ENCODE measurements at regions not wholly inside any gene's neighbourhood (a gene's known extent, or its start where the extent isn't known, plus 50 kb on each side); places are given as distances from the start of the nearest gene placed in this dataset. TPM values are rescaled to one million over a fixed set of nuclear protein-coding genes. Genes with fewer than 3 reads are reported as not detected.

GRCh38 chr13:106630162-106630561 lies 62.2 kb upstream of the ARGLU1 start:
- POLR2A ChIA-PET, result no interaction called here
- Mint-ChIP-seq H3K36me3 (ENCODE audit: low read depth) (no peaks in the 10 kb centered on the region), H3K27me3 (ENCODE audit: low read depth) (peaks cover 2% of the 10 kb centered on the region), H3K4me1 (ENCODE audit: low read depth) (no peaks in the 10 kb centered on the region), H3K9me3 (ENCODE audit: insufficient read depth) (no peaks in the 10 kb centered on the region), H3K27ac (no peak overlapping the region), H3K4me3 (no peak overlapping the region)
- CTCF ChIA-PET, result interaction anchor here (2.2 kb wide), 1 partner anchor 10 kb away, joined by 10 read pairs; no protein-coding TSS in a partner anchor
- no peak for DNase-seq
- no peak for ATAC-seq

- H3K27ac Mint-ChIP-seq, result no peak overlapping the region
- CTCF ChIA-PET, result interaction anchor here (2.2 kb wide), 1 partner anchor 9 kb away, joined by 10 read pairs; no protein-coding TSS in a partner anchor
- no peaks in the 10 kb centered on the region for H3K9me3 Mint-ChIP-seq (ENCODE audit: insufficient read depth)
- H3K4me1 Mint-ChIP-seq (ENCODE audit: low read depth), result no peaks in the 10 kb centered on the region
- H3K36me3 Mint-ChIP-seq (ENCODE audit: low read depth), result no peaks in the 10 kb centered on the region
- DNase-seq (no peak), ATAC-seq (no peak)
- H3K27me3 Mint-ChIP-seq (ENCODE audit: low read depth), result peaks cover 2% of the 10 kb centered on the region
- no peak overlapping the region for H3K4me3 Mint-ChIP-seq
- POLR2A ChIA-PET, result no interaction called here
Measured at GRCh38 chr13:106628936-106629659, 61.2 kb upstream of the ARGLU1 start.

- H3K36me3 Mint-ChIP-seq (ENCODE audit: low read depth), result no peaks in the 10 kb centered on the region
- ChIA-PET POLR2A (no interaction called here), CTCF (no interaction called here)
- no peak overlapping the region for H3K27ac Mint-ChIP-seq
- DNase-seq (no peak), ATAC-seq (no peak)
- peaks cover 15% of the 10 kb centered on the region for H3K27me3 Mint-ChIP-seq (ENCODE audit: low read depth)
- H3K9me3 Mint-ChIP-seq (ENCODE audit: insufficient read depth), result no peaks in the 10 kb centered on the region
- H3K4me1 Mint-ChIP-seq (ENCODE audit: low read depth), result no peaks in the 10 kb centered on the region
- no peak overlapping the region for H3K4me3 Mint-ChIP-seq
Measured at GRCh38 chr13:106626473-106626872, 58.5 kb upstream of the ARGLU1 start.

DNA sequence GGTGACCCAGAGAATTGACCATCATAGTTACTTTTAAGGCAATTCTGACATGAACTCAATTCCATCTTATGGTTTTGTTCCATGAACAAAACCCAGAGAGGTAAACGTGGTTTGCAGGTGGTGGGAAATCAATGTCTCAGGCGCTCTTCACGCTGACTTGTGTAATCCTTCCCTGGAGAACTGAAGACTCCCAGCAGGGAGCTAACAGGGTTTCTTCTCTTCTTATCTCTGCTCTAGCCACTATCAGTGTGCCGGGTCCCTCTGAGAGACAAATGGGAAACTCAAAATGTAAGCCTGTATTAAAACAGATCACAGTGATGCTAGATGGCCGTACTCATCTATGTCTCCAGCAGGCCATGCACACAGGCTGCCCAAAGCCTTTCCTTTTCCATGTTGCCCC lies 57.6 kb upstream of the ARGLU1 start:
- DNase-seq (no peak), ATAC-seq (no peak)
- no peak overlapping the region for H3K27ac Mint-ChIP-seq
- ChIA-PET CTCF (no interaction called here), POLR2A (no interaction called here)
- H3K36me3 Mint-ChIP-seq (ENCODE audit: low read depth), result no peaks in the 10 kb centered on the region
- H3K4me3 Mint-ChIP-seq, result no peak overlapping the region
- H3K9me3 Mint-ChIP-seq (ENCODE audit: insufficient read depth), result no peaks in the 10 kb centered on the region
- peaks cover 18% of the 10 kb centered on the region for H3K27me3 Mint-ChIP-seq (ENCODE audit: low read depth)
- H3K4me1 Mint-ChIP-seq (ENCODE audit: low read depth), result no peaks in the 10 kb centered on the region

- peaks cover 23% of the 10 kb centered on the region for H3K27me3 Mint-ChIP-seq (ENCODE audit: low read depth)
- ChIA-PET CTCF (interaction anchor here (1.0 kb wide), 1 partner anchor 88 kb away, joined by 4 read pairs; no protein-coding TSS in a partner anchor), POLR2A (no interaction called here)
- no peaks in the 10 kb centered on the region for H3K4me1 Mint-ChIP-seq (ENCODE audit: low read depth)
- no peaks in the 10 kb centered on the region for H3K9me3 Mint-ChIP-seq (ENCODE audit: insufficient read depth)
- H3K36me3 Mint-ChIP-seq (ENCODE audit: low read depth), result no peaks in the 10 kb centered on the region
- ATAC-seq (no peak), DNase-seq (no peak)
- H3K27ac Mint-ChIP-seq, result no peak overlapping the region
- no peak overlapping the region for H3K4me3 Mint-ChIP-seq
Measured at GRCh38 chr13:106623799-106624460, 56.0 kb upstream of the ARGLU1 start.

DNA sequence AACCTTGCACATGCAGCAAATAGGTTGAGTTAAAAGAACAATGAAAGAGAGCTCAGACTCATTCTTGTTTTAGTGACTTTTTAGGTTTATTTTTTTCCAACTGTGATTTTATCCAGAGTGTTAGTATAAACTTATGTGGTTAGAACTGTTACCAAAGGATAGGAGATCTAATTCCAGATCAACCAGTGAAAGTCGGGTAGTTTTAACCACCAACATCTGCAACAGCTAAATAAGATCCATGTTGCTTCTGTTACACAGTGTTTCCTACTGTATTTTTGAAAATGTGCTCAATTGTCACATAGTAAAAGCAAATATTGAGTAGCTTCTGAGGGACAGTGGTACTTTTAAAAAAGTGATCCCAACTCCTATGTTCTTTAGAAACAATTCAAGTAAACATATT lies 53.9 kb upstream of the ARGLU1 start:
- Mint-ChIP-seq H3K27me3 (ENCODE audit: low read depth) (peaks cover 23% of the 10 kb centered on the region), H3K9me3 (ENCODE audit: insufficient read depth) (no peaks in the 10 kb centered on the region), H3K36me3 (ENCODE audit: low read depth) (no peaks in the 10 kb centered on the region), H3K4me1 (ENCODE audit: low read depth) (no peaks in the 10 kb centered on the region), H3K27ac (no peak overlapping the region), H3K4me3 (no peak overlapping the region)
- POLR2A ChIA-PET, result no interaction called here
- no peak for DNase-seq
- ATAC-seq, result no peak
- CTCF ChIA-PET, result interaction anchor here (1.3 kb wide), 1 partner anchor 58 kb away, joined by 3 read pairs; no protein-coding TSS in a partner anchor

DNA sequence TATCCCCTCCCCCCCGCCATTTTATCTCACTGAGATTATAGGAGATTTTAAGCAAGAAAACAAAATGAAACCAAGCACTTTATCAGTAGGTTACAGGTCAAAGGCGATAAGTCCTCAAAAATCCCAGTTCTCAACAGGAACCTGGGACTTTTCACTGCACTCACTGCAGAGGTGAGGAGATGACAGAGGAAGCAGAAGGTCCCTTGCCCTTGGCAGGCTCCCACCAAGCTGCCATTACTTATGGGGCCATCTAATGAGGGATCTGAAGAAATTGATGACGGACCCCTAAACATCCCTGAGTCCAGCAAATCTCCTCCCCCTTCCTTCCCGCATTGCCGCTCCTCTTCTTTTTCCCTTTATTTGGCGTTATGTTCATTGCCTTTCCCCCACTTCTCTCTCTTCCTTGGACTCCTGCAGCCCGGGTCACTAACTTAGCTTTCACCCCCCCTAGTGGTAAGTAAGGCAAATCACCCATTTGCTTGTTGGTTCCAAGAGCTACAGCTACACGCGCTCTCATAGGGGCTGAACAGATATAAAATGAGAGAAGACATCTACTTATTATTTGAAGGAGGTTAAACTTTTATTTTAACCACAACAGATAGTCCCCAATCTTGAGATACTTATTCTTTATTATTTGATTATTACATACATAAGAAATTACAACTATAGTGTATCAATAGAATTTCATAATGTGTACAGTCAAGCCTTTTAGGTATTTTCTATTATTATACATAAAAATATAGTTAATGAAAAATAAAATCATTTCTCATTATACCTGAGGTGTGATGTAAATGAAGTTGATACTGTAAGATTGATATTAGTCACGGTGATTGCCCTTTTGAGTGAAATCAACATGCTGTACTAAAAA lies 52.0 kb upstream of the ARGLU1 start:
- Mint-ChIP-seq H3K27ac (no peak overlapping the region), H3K4me1 (ENCODE audit: low read depth) (no peaks in the 10 kb centered on the region), H3K36me3 (ENCODE audit: low read depth) (no peaks in the 10 kb centered on the region), H3K27me3 (ENCODE audit: low read depth) (peaks cover 23% of the 10 kb centered on the region), H3K9me3 (ENCODE audit: insufficient read depth) (no peaks in the 10 kb centered on the region), H3K4me3 (no peak overlapping the region)
- peak; percentile 82 for ATAC-seq
- ChIA-PET CTCF (interaction anchor here (0.6 to 2.2 kb wide), 14 partner anchors 9 to 126 kb away, joined by 3 to 20 read pairs (median 4); partner anchors contain the start of genes ARGLU1 and EFNB2), POLR2A (interaction anchor here (0.6 kb wide), 1 partner anchor 693 kb away, joined by 3 read pairs; no protein-coding TSS in a partner anchor)
- peak; percentile 32 for DNase-seq

Small RNA genes lying in the stretch of these regions (microRNA-seq; reads per million reads assigned to microRNA genes)
- gene MIR1267, result not detected
